Hepatocyte (in vitro differentiated cells): ENCODE measurements at regions not wholly inside any gene's neighbourhood (a gene's known extent, or its start where the extent isn't known, plus 50 kb on each side); places are given as distances from the start of the nearest gene placed in this dataset.

Source experiments
- CTCF ChIP-seq: fragments of 200-600 bp; sonication (generic); IDR thresholded peaks from 2 replicates; pipeline ENCODE4 v1.5.1; 2016; ENCODE audit warnings: antibody characterized with exemption, mild to moderate bottlenecking; ENCODE audit not compliant: poor library complexity
- EZH2 ChIP-seq: fragments of 200-600 bp; sonication (generic); IDR thresholded peaks from 2 replicates; pipeline ENCODE4 v1.6.1; 2016; ENCODE audit warnings: antibody characterized with exemption, mild to moderate bottlenecking, borderline replicate concordance
- EZH2phosphoT487 ChIP-seq: fragments of 200-600 bp; sonication (generic); IDR thresholded peaks from one replicate; pipeline ENCODE4 v1.6.1; 2018; ENCODE audit warnings: antibody characterized with exemption, mild to moderate bottlenecking, low read depth, moderate library complexity; ENCODE audit not compliant: unreplicated experiment, severe bottlenecking

DNA sequence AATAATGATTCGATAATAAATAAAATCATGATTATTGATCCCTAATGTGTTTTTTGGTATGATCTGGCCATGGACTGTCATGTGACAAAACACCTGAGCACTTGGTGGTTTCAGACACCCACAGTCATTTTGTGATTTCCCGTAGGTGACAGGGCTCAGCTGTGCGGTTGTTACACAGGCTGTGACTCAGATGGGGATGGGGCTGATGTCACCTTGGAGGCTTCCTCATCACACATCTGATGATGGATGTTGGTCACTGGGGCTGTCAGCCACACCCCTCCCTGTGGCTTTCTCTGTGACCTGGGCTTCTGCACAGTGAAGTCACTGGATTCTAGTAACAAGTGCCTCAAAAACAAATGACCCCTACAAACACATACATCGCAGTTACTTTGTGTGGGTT lies 995.1 kb downstream of the BRD1 start:
- no peak for TF ChIP-seq CTCF
- no peak for TF ChIP-seq EZH2phosphoT487
- no peak for TF ChIP-seq EZH2
